ENCODE measurements at regions not wholly inside any gene's neighbourhood (a gene's known extent, or its start where the extent isn't known, plus 50 kb on each side); places are given as distances from the start of the nearest gene placed in this dataset.

GRCh38 chrX:4971646-4972045 is 1257.0 kb downstream of the NLGN4X start:
- no peaks in the 10 kb centered on the region for H3K4me1 ChIP-seq (ENCODE audit: control insufficient read depth, insufficient read depth, low read depth, low read length)
- no peak for DNase-seq
- H2BK120ac ChIP-seq (ENCODE audit: low read depth, low read length) = no peak overlapping the region
- no peak overlapping the region for H2AK5ac ChIP-seq (ENCODE audit: low read length, severe bottlenecking)
- H3K79me1 ChIP-seq (replicated peaks; ENCODE audit: low read length, poor library complexity, severe bottlenecking) = no peaks in the 10 kb centered on the region
- H3K27ac ChIP-seq (ENCODE audit: low read length, poor library complexity, severe bottlenecking) = no peak overlapping the region
- no peak overlapping the region for H2BK15ac ChIP-seq (ENCODE audit: low read depth, poor library complexity, severe bottlenecking)
- no peak overlapping the region for H3K18ac ChIP-seq (ENCODE audit: low read depth in 1 of 2, low read length in 2 of 2)
- H3K4me3 ChIP-seq (ENCODE audit: insufficient read depth in 1 of 2, low read depth in 1 of 2, low read length in 2 of 2) = no peak overlapping the region
- H3K36me3 ChIP-seq (ENCODE audit: control insufficient read depth in 1 of 2, insufficient read depth in 2 of 2, low read depth in 1 of 2, low read length in 2 of 2) = no peaks in the 10 kb centered on the region
- H3K23ac ChIP-seq (ENCODE audit: low read length in 2 of 2) = no peak overlapping the region
- no peak overlapping the region for H3K9ac ChIP-seq (ENCODE audit: low read length)
- no peaks in the 10 kb centered on the region for H3K27me3 ChIP-seq (ENCODE audit: control insufficient read depth in 1 of 2, insufficient read depth in 1 of 2, low read length in 2 of 2)
- H3K9me3 ChIP-seq (ENCODE audit: control insufficient read depth, low read length) = peaks cover 12% of the 10 kb centered on the region
- no peak overlapping the region for H2AFZ ChIP-seq (ENCODE audit: low read depth, low read length)
- no peak overlapping the region for H4K91ac ChIP-seq (ENCODE audit: low read length)
- H4K8ac ChIP-seq (ENCODE audit: low read length) = no peak overlapping the region
- WGBS = 52% methylated on average over 2 of the region's 2 CpGs
- no peak overlapping the region for H3K14ac ChIP-seq (ENCODE audit: low read length in 2 of 2)
- H3K4me2 ChIP-seq (ENCODE audit: low read length, poor library complexity, severe bottlenecking) = no peak overlapping the region
- H2BK12ac ChIP-seq (ENCODE audit: low read length in 2 of 2) = no peak overlapping the region
- H2BK5ac ChIP-seq (ENCODE audit: low read depth, low read length, poor library complexity, severe bottlenecking) = no peak overlapping the region
- no peak overlapping the region for H3K4ac ChIP-seq (ENCODE audit: low read depth in 1 of 2, low read length in 2 of 2)

DNA sequence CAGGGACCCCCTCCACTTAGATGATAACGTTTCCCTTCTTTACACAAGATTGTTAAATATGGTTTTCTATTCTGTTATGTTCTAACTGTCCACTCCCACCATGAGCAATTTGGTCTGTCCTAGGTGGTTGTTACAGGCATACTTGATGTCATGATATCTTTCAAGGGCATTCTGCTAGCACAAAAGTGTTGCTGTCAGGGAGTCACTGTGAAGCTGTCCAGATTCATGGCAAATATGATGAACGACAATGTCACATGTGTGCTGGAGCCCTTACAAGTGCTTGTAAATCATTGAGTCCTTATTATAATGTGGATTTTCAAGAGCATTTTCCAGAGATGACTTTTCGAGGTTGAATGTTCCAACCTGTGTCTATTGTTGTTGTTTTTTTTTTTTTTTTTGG is 1250.7 kb upstream of the PRKX start:
- Histone ChIP-seq H3K4ac (ENCODE audit: low read depth in 1 of 2, low read length in 2 of 2) (no peak overlapping the region), H2BK12ac (ENCODE audit: low read length in 2 of 2) (no peak overlapping the region), H3K27ac (ENCODE audit: low read length, poor library complexity, severe bottlenecking) (no peak overlapping the region), H3K4me2 (ENCODE audit: low read length, poor library complexity, severe bottlenecking) (no peak overlapping the region), H2AK5ac (ENCODE audit: low read length, severe bottlenecking) (no peak overlapping the region), H3K9me3 (ENCODE audit: control insufficient read depth, low read length) (peaks cover 24% of the 10 kb centered on the region), H2BK120ac (ENCODE audit: low read depth, low read length) (no peak overlapping the region), H2BK15ac (ENCODE audit: low read depth, poor library complexity, severe bottlenecking) (no peak overlapping the region), H3K14ac (ENCODE audit: low read length in 2 of 2) (no peak overlapping the region), H3K9ac (ENCODE audit: low read length) (no peak overlapping the region), H3K4me3 (ENCODE audit: insufficient read depth in 1 of 2, low read depth in 1 of 2, low read length in 2 of 2) (no peak overlapping the region), H3K4me1 (ENCODE audit: control insufficient read depth, insufficient read depth, low read depth, low read length) (no peaks in the 10 kb centered on the region), H3K36me3 (ENCODE audit: control insufficient read depth in 1 of 2, insufficient read depth in 2 of 2, low read depth in 1 of 2, low read length in 2 of 2) (no peaks in the 10 kb centered on the region), H4K8ac (ENCODE audit: low read length) (no peak overlapping the region), H2BK5ac (ENCODE audit: low read depth, low read length, poor library complexity, severe bottlenecking) (no peak overlapping the region), H3K23ac (ENCODE audit: low read length in 2 of 2) (no peak overlapping the region), H4K91ac (ENCODE audit: low read length) (no peak overlapping the region), H2AFZ (ENCODE audit: low read depth, low read length) (no peak overlapping the region), H3K18ac (ENCODE audit: low read depth in 1 of 2, low read length in 2 of 2) (no peak overlapping the region), H3K79me1 (replicated peaks; ENCODE audit: low read length, poor library complexity, severe bottlenecking) (no peaks in the 10 kb centered on the region), H3K27me3 (ENCODE audit: control insufficient read depth in 1 of 2, insufficient read depth in 1 of 2, low read length in 2 of 2) (no peaks in the 10 kb centered on the region)
- no peak for DNase-seq
- 96% methylated on average over 2 of the region's 3 CpGs for WGBS

- Histone ChIP-seq H4K91ac (ENCODE audit: low read length) (no peak overlapping the region), H3K36me3 (ENCODE audit: control insufficient read depth in 1 of 2, insufficient read depth in 2 of 2, low read depth in 1 of 2, low read length in 2 of 2) (no peaks in the 10 kb centered on the region), H3K79me1 (replicated peaks; ENCODE audit: low read length, poor library complexity, severe bottlenecking) (no peaks in the 10 kb centered on the region), H3K27me3 (ENCODE audit: control insufficient read depth in 1 of 2, insufficient read depth in 1 of 2, low read length in 2 of 2) (no peaks in the 10 kb centered on the region), H2AFZ (ENCODE audit: low read depth, low read length) (no peak overlapping the region), H4K8ac (ENCODE audit: low read length) (no peak overlapping the region), H2BK15ac (ENCODE audit: low read depth, poor library complexity, severe bottlenecking) (no peak overlapping the region), H3K18ac (ENCODE audit: low read depth in 1 of 2, low read length in 2 of 2) (no peak overlapping the region), H3K4me2 (ENCODE audit: low read length, poor library complexity, severe bottlenecking) (no peak overlapping the region), H2BK5ac (ENCODE audit: low read depth, low read length, poor library complexity, severe bottlenecking) (no peak overlapping the region), H3K4me1 (ENCODE audit: control insufficient read depth, insufficient read depth, low read depth, low read length) (no peaks in the 10 kb centered on the region), H2BK120ac (ENCODE audit: low read depth, low read length) (no peak overlapping the region), H3K14ac (ENCODE audit: low read length in 2 of 2) (no peak overlapping the region), H3K23ac (ENCODE audit: low read length in 2 of 2) (no peak overlapping the region), H3K9me3 (ENCODE audit: control insufficient read depth, low read length) (peaks cover 24% of the 10 kb centered on the region), H3K9ac (ENCODE audit: low read length) (no peak overlapping the region), H2AK5ac (ENCODE audit: low read length, severe bottlenecking) (no peak overlapping the region), H3K27ac (ENCODE audit: low read length, poor library complexity, severe bottlenecking) (no peak overlapping the region), H3K4ac (ENCODE audit: low read depth in 1 of 2, low read length in 2 of 2) (no peak overlapping the region), H3K4me3 (ENCODE audit: insufficient read depth in 1 of 2, low read depth in 1 of 2, low read length in 2 of 2) (no peak overlapping the region), H2BK12ac (ENCODE audit: low read length in 2 of 2) (no peak overlapping the region)
- no peak for DNase-seq
- no CpG with 5 or more reads among the region's 2 CpGs for WGBS
These were observed 1250.0 kb upstream of the PRKX start for GRCh38 chrX:4963432-4963831.

DNA sequence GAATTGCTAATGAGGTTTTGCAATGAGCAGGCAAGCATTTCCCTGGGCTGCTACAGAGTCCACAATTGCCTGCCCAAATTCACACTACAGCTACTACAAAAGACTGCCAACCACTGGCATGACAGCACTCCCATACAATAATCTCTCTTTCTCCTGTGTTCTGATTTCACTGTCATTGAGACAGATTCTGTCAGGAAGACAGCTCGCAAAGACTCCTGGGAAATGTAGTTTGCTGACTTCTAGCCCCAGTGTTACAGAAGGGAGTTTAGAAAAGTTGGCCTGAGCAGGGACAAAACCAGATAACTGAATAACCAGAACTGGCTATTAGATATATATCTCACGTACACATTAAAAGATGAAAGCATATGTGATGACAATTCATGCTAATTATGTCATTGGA is 1231.3 kb upstream of the PRKX start:
- H3K79me1 ChIP-seq (replicated peaks; ENCODE audit: low read length, poor library complexity, severe bottlenecking) = no peaks in the 10 kb centered on the region
- no peak overlapping the region for H4K91ac ChIP-seq (ENCODE audit: low read length)
- H3K4me1 ChIP-seq (ENCODE audit: control insufficient read depth, insufficient read depth, low read depth, low read length) = no peaks in the 10 kb centered on the region
- no peak overlapping the region for H3K23ac ChIP-seq (ENCODE audit: low read length in 2 of 2)
- H3K14ac ChIP-seq (ENCODE audit: low read length in 2 of 2) = no peak overlapping the region
- no peak overlapping the region for H3K9ac ChIP-seq (ENCODE audit: low read length)
- no peak overlapping the region for H4K8ac ChIP-seq (ENCODE audit: low read length)
- peaks cover 15% of the 10 kb centered on the region for H3K9me3 ChIP-seq (ENCODE audit: control insufficient read depth, low read length)
- no peak overlapping the region for H3K4me3 ChIP-seq (ENCODE audit: insufficient read depth in 1 of 2, low read depth in 1 of 2, low read length in 2 of 2)
- H3K4me2 ChIP-seq (ENCODE audit: low read length, poor library complexity, severe bottlenecking) = no peak overlapping the region
- H3K4ac ChIP-seq (ENCODE audit: low read depth in 1 of 2, low read length in 2 of 2) = no peak overlapping the region
- no peak overlapping the region for H2BK15ac ChIP-seq (ENCODE audit: low read depth, poor library complexity, severe bottlenecking)
- no peak for DNase-seq
- no CpG with 5 or more reads among the region's 2 CpGs for WGBS
- H3K36me3 ChIP-seq (ENCODE audit: control insufficient read depth in 1 of 2, insufficient read depth in 2 of 2, low read depth in 1 of 2, low read length in 2 of 2) = no peaks in the 10 kb centered on the region
- no peak overlapping the region for H2AK5ac ChIP-seq (ENCODE audit: low read length, severe bottlenecking)
- H2BK12ac ChIP-seq (ENCODE audit: low read length in 2 of 2) = no peak overlapping the region
- H2AFZ ChIP-seq (ENCODE audit: low read depth, low read length) = no peak overlapping the region
- no peak overlapping the region for H2BK5ac ChIP-seq (ENCODE audit: low read depth, low read length, poor library complexity, severe bottlenecking)
- no peak overlapping the region for H3K18ac ChIP-seq (ENCODE audit: low read depth in 1 of 2, low read length in 2 of 2)
- no peak overlapping the region for H3K27ac ChIP-seq (ENCODE audit: low read length, poor library complexity, severe bottlenecking)
- H3K27me3 ChIP-seq (ENCODE audit: control insufficient read depth in 1 of 2, insufficient read depth in 1 of 2, low read length in 2 of 2) = no peaks in the 10 kb centered on the region
- H2BK120ac ChIP-seq (ENCODE audit: low read depth, low read length) = no peak overlapping the region

All from mesenchymal stem cell (in vitro differentiated cells and primary cell).